HG03460 (cell line): ENCODE measurements at regions not wholly inside any gene's neighbourhood (a gene's known extent, or its start where the extent isn't known, plus 50 kb on each side); places are given as distances from the start of the nearest gene placed in this dataset.

Source experiments
- ATAC-seq: cut with Tn5 transposase; IDR thresholded peaks from one replicate; pipeline ENCODE4 v1.9.1; 2021; ENCODE audit not compliant: unreplicated experiment

DNA sequence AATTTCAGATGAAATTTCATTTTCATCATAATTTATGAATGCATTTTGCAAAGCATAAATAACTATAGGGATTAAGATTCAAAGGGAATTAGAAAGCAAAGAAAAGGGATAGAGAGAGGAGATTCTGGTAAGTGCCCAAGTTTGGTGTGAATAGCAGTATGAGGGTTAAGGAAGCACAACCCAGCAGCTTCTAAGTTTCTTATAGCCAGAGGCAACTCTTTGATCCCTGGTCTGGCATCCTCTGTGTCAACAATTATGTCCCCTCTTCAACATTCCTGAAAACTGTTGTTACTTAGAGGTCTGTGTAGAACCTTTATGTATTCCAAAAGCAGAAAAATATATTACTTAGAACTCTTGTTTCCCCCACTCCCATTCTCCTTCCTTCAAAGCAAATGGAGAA lies 171.6 kb upstream of the SATB2 start:
- ATAC-seq: no peak

DNA sequence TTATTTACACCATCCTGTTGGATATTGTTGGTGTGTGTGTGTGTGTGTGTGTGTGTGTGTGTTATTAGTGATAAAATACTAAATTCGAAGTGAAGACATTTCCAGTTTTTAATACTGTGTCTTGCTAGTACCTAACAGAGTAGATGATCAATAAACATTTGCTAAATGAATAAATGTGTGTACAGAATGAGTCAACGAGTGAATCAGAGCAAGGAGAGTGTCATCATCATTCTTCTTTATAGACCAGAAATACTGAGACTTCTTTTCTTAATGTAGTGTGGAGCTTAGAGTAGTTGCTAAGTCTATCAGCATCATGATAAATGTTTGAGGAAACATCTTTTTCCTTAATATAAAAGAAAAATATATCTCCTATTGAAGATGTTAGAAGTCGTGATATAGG lies 169.7 kb upstream of the SATB2 start:
- no peak for ATAC-seq

DNA sequence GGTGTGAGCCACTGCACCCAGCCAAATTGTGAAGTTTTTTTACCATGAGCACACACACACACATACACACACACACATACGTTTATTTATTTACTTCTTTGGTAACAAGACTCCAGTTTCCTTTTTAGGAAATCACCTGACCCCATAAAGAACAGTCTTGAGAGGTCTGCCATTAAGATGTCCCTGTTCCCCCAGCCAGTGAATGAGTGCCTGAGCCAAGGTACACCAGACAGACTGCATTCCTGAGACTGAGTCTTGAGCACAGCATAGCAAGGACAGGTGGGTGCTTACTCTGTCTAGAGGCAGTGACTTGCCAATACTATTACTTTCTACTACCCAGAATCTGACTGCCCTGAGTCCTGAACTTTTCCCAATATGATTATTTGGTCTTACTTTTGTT lies 167.2 kb upstream of the SATB2 start:
- no peak for ATAC-seq

DNA sequence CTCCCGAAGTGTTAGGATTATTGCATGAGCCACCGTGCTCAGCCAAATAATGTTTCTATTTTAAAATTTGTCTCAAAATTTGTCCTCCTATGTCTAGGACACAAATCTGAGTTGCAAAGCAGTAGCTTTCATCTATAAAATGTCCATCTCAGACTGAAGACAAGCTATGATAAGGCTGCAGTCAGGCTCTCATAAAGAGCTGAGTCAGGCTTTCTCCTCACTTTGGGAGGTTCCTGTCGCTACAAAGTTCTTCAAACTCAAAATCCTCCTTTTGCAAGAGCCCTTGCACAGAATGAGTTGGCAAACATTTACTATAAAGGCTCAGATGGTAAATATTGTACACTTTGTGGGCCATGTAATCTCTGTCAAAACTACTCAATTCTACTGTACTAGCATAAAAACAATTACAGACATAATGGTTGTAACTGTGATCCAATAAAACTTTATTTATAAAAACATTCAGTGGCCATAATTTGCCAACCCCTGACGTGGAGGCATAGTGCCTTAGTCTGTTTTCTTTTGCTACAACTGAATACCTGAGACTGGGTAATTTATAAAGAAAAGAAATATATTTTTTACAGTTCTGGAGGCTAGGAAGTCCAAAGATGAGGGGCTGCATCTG lies 154.9 kb upstream of the SATB2 start:
- ATAC-seq: no peak

DNA sequence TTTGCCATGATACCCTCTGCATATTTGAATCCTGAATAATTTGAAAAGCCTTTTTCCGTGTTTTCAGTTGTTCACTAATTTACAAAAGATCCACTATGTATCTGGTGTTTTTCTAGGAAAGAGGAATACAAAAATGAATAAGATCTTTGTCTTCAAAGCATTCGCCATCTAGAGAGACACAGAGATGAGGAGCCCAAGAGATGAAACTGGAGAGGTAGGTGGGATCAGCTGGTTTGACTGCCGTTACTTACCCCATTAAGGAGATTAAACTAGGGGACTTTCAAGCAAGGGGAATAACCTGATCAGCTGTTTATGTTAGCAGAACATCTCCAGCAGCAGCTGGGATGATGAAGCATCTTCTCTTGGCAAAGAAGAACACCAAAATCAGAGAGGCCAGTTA lies 150.2 kb upstream of the SATB2 start:
- no peak for ATAC-seq

DNA sequence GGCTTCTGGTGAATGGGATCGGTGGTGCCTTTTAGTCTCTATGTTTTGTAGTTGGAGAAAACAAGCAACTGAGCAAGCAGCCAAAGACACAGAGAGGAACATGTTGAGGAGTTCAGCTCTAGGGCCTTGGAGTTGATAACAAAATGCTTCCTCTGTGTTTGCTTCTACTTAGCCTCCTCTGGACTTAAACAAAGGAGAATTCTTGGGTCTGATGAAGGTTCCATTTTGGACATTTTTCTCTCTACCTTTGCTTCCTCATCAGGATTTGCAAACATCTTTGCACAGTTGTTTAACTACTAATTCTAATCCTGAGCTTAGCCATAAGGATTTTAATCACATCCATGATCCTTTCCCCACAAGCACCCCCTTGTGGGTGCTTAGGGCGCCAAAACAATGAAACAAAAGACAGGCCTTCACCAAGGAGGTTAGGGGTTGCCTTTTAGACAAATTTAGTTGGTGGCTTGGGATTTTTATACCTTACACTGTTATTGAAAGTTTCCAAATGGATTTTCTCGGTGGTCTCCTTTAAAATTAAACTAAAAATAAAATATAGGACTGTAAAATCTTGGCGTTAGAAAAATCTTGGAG lies 148.5 kb upstream of the SATB2 start:
- ATAC-seq: no peak

DNA sequence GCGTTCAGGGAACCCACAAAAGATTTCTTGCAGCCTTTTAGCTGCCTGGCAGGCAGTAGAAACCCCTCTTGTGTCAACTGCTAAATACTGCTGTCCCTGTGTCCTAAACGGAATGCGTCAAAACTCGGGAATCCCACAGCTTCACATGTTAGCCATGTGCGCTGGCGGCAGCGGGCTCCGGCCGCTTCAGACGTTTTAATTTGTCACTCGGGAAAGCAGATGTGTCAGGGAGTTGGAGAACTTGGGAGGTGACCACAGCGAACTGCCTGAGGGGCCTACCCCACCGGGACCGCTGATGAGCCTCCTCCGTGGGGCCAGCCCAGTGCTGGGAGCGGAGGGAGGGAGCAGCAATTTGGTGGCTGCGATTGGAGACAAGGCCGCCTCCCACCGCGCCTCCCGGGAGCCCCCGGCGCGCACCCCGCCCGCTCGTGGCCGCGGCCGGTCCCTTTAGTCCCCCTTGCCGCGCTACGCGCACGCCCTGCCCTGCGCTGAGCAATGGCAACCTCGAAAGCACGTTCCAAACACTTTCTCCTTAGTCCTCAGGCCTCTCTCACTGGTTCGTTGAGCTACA lies 146.1 kb upstream of the SATB2 start:
- ATAC-seq: no peak

DNA sequence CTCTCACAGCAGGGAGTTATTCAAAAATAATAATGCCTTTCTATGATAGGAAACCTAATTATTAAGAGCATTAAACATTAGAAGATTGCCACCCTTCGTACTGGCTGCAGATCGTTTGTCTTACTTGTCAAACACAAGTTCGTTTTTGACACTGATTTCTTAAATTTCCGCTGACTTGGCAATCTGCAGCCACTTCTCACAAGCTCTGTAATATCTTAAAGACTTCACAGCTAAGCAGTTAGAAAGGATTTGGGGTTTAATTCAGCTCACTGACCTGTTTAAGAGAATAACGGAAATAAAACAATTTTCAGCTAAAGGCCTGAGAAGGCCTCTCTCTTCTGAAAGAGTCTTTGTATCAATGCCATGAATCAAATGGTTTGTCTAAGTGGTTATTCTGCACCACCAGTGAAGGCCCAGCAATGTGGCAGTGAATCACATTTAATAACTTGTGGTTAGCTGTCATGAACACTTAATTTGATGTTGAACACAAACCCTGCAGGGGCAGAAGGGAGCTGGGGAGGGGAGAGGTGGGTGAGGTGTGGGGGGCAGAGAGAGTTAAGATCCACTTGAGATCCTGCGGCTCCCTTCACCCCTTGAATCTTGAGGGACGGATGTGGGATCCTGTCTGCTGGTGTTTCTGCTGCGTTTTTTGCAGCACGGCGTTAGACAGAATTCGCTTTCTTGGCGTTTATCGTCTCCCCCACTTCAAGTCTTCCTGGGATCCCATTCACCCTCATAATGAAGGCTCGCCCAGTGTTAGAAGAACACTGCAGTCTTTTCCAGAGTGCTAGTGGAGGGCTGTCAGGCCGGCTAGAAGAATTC lies 145.4 kb upstream of the SATB2 start:
- ATAC-seq: no peak

DNA sequence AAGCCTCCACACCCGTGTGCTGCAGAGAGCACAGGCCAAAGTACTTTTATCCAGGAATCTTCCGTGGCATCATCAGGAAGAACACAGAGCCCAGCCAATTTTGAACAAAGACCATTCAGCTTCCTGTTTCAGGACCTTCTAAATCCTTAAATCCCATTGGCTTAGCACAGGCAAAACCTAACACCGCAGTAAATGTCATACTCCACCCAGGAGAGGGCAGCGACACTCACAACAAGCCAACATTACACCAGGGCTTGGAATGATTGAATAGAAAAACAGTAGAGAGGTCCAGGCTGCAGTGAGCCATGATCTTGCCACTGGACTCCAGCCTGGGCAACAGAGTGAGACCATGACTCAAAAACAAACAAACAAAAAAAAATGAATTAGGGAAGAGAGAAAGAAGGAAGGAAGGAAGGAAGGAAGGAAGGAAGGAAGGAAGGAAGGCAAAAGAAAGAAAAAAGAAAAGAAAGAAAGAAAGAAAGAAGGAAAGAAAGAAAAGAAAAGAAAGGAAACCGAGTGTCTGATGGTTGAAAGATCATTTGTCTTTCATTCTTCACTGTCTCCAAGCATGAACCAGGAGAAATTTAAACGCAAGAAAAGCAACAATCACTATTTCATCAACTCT lies 144.6 kb upstream of the SATB2 start:
- ATAC-seq: no peak

DNA sequence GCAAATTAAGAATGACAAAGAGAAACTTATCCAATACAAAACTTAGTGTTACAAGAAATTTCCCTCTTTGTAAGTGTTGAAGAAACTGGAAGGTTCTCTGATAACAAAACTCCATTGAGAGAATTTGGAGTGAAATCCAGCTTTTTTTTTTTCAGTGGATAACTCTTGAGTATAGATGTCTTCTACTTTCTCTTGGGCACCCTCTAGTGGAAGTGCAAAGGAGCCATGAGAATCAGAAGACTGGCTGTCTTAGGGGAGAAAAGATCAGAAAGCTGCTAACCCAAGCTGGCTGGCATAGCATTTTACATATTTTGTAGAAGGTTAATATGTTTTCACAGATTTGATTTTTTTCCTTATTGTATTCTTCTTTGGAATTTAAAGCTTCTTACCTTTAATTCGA lies 138.8 kb upstream of the SATB2 start:
- ATAC-seq: no peak

DNA sequence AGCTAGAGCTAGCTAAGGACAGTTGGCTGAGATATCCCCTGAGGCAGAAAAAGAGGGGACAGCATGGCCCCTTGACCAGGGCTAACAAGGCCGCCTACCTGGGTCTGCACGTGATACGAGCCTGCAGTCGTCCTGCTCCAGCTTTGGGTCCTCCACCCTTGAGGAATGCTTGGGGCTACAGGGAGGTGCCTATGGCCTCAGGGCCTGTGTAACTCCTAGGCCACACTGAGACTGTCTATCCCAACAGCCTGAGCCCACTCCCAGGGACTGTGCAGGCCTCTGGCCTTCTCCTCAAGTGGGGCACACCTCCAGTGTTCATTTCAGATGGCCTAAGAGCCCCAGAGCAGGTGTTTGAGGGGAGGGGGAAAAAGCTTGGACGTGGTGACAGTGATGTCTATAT lies 136.7 kb upstream of the SATB2 start:
- ATAC-seq: no peak

DNA sequence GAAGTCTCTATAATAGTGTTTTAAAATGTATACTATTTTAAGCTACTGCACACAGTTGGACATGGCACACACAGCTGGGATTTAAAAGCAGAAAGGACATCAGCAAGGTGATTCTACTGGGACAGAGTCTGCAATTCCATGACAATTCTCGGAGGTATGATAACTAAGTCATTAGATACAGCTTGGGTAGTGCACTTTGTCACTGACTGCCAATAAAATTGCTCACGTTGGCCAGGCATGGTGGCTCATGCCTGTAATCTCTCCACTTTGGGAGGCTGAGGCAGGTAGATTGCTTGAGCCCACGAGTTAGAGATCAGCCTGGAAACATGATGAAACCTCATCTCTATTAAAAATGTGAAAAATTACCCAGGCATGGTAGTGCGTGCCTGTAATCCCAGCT lies 134.1 kb upstream of the SATB2 start:
- no peak for ATAC-seq

DNA sequence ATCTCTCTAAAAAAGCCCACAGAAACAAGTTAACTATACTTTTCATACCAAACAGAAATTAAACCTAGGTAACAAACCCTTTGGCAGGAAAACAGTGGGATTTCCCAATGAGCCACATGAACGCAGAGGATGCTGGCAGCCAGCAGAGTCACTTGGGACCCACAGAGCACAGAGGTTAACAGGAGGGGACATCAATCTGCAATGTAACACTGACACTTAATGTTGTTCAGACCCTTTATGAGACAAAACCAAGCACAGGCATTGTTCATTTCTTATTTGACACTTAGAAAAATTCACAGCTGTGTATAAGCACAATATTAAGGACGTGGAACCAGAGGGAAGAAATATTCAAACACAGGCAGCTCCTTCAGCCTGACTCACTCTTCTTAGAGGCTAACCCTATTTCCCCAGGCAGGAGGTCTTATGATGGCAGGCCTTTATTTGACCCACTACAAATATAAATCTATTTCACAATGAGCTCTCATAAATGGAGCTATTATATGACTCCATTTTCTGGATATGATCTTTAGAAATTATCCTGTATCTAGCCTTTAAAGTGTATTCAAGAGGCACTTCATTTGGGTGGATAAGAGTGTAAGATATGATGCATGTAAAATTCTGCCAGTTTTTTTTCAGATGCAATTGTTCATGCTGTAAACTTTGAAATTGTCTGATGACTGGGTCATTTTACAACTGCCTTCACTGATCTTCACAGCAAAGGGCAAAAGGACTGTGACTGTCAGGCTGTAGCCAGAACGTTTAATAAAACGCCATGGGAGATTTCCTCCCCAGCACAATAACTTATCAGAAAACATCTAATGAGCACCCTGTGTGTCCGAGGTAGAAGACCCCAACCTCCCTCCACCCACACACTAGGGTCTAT lies 132.8 kb upstream of the SATB2 start:
- no peak for ATAC-seq

DNA sequence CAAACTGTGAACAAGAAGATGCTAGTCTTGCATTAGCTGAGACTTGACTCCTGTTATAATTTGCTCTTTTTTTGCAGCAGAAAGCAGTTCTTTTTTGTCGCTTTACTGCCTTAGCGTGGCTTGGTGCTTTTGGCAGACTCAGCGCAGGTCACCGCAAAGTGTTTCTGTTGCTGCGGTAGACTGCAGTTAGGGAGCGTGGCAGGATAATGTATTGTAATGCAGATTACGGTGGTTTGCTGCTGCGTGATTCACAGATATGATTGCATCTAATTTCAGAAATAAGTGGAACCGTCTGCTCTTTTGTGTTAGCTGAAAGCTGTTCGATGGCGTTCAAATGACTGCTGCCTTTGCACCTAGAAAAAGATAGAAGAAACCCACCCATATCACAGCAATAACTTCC lies 131.6 kb upstream of the SATB2 start:
- ATAC-seq: no peak

DNA sequence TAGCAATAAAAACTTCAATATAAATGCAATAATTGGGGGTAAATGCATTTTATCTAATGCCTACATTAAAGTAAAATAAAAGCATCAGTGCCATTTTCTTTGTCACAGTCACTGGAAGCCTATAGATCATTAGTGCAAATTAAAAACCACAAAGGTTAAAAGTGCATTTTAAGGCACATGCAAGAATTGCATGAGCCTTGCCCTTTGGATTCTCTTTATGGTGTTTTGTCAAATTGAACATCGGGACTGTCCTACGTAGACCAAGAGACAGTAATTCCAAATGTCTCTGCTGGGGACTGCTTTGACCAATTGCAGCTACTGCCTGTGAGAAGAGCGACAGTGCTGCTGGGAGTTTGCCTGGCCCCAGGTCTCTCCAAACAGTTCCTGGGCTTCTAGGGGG lies 130.3 kb upstream of the SATB2 start:
- no peak for ATAC-seq

DNA sequence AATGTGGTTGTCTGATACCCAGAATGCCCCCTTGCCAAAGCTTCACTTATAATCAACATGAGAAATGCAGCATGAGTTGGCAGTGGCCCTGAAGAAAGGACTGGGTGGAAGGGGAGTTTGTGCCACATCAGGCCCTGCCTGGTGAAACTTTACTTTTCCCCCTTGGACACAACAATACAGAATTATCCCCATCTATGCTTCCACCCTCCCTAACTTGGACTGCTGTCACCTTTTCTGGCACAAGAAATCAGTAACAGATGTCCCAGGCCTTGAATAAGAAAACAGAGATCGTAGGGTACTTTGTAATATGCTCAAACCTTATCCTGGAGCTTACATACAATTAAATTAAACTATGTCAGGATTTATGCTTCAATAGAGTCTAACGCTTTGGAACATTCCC lies 128.9 kb upstream of the SATB2 start:
- ATAC-seq: no peak

DNA sequence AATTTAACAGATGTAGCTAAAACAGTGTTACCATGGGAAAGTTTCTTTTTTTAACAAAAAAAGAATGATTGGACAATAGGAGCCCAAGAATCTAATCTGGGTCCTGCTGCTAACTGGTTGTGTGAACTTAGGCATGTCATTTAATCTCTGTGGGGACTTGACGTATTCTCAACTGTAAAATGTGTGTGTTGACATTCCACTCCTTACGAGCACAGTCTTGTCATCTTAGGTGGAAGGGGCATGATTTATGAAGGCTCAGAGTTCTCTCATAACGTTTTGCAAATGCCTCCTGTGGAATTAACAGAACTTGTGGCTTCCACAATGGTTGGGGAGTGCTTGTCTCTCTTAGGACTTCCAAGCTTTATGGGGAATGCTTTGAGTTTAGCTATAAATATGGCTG lies 125.9 kb upstream of the SATB2 start:
- ATAC-seq: no peak

DNA sequence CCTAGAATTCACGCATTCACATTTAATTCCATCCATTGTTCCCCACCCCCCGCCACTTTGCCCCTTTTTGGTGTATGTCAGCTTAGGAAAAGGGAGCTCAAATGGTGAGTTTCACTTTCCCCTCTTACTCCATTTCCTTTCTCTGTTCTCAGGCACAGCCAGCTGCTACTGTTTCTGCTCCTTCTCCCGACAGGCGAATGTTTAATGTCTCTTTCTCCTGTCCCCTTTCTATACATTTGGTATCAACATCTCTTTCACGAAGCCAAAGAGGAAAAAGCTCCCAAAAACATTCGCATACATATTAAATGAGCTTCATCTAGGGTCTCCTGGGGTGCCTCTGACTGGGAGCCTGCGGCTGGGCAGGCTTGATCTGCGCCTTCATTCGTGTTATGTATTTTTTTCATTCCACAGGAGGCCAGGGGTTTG lies 124.2 kb upstream of the SATB2 start:
- no peak for ATAC-seq

DNA sequence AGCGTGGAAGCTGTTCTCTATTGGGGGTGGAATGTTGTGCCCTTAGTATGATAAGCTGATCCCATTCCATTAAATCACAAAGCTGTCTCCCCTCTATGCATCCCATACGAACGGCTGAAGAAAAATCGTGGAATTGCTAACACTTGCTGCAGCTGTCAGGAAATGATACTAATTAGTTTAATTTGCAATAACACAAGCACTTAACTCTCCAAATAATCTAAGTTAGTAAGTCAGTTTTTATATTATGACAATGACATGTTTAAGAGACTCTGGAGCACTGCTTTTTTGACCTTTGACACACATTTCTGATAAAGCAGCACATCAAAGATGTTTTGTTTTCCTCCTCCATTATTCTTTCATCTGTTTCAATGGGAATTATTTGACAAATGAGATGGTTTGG lies 123.7 kb upstream of the SATB2 start:
- ATAC-seq: no peak

DNA sequence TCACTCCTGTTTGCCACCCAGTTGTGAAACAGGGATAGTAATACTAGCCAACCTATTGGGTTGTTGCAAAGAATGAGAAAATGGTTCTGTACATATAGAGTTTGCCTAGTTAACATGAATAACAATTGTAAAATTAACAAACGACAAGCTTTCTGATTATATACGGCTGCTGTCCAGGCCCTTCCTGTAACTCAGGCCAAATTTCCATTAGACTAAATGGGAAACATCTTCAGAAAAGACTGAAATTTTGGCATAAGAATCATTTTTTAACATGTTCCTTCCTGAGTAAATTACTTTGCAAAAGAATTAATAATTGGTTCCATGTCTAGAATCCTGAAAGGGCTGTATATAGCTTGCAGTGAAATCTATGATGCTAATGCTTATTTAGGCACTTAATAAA lies 117.7 kb upstream of the SATB2 start:
- no peak for ATAC-seq

DNA sequence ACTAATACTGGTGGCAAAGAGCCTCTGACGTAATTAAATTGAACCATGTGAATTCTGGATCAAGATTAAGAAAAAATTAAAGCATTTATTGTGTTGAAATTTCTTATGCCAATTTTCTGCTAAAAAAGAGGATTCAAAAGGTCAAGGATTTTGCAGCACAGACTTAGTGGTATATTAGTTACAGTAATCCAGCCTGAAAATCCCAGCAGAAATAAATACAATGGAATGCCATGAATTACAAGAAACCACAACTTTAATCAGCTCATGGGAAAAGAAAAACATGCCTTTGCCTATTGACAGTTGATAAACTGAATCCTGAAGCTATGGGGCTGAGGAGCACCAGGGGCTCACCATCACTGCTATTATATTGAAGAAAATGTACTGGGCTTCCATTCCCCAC lies 114.8 kb upstream of the SATB2 start:
- no peak for ATAC-seq
